ENCODE measurements at regions not wholly inside any gene's neighbourhood (a gene's known extent, or its start where the extent isn't known, plus 50 kb on each side); places are given as distances from the start of the nearest gene placed in this dataset.

GRCh38 chr9:87379300-87379699 lies 118.4 kb upstream of the DAPK1 start (continued):
- TF ChIP-seq PHF8 (conservative IDR thresholded peaks at IDR 0.05; ENCODE audit: low read depth, low read length) (no peak), RBBP5 (IDR thresholded peaks at IDR 0.05; ENCODE audit: borderline replicate concordance, low read depth, low read length) (no peak)
